MM.1S (cell line): ENCODE measurements at regions not wholly inside any gene's neighbourhood (a gene's known extent, or its start where the extent isn't known, plus 50 kb on each side); places are given as distances from the start of the nearest gene placed in this dataset.
"Not testable (repeated sequence)": the region's sequence is repeated elsewhere in the genome, so short reads cannot be mapped to it uniquely, and the experiment has no call there.

Experiments
- DNase-seq: peaks from one replicate; pipeline ENCODE4 v3.0.0-alpha.2; 2015
- H2AFZ ChIP-seq: fragments of 300-600 bp; sonication (generic); 2 replicates; pipeline ENCODE4 v1.6.0; 2016; ENCODE audit warnings: antibody characterized with exemption, low read length
- H3F3A ChIP-seq: fragments of 300-600 bp; sonication (generic); 2 replicates; pipeline ENCODE4 v1.6.1; 2016; ENCODE audit warnings: mild to moderate bottlenecking, antibody characterized with exemption, low read length, moderate library complexity, mixed read lengths; ENCODE audit not compliant: insufficient read depth
- H3K27ac ChIP-seq: fragments of 300-600 bp; sonication (generic); 2 replicates; pipeline ENCODE4 v1.5.1; 2016; ENCODE audit warnings: mild to moderate bottlenecking, low read length
- H3K27me3 ChIP-seq: fragments of 300-600 bp; sonication (generic); replicated peaks from 2 replicates; pipeline ENCODE4 v1.6.0; 2016; ENCODE audit warnings: low read length; ENCODE audit not compliant: insufficient read depth
- H3K36me3 ChIP-seq: fragments of 300-600 bp; sonication (generic); replicated peaks from 2 replicates; pipeline ENCODE4 v1.6.1; 2016; ENCODE audit warnings: mild to moderate bottlenecking, low read length, mixed read lengths; ENCODE audit not compliant: insufficient read depth
- H3K4me1 ChIP-seq: fragments of 300-600 bp; sonication (generic); 2 replicates; pipeline ENCODE4 v1.6.1; 2016; ENCODE audit warnings: low read length, mixed read lengths
- H3K4me2 ChIP-seq: fragments of 300-600 bp; sonication (generic); 2 replicates; pipeline ENCODE4 v1.6.0; 2016; ENCODE audit warnings: low read depth, low read length
- H3K4me3 ChIP-seq: fragments of 300-600 bp; sonication (generic); 2 replicates; pipeline ENCODE4 v1.5.1; 2016; ENCODE audit warnings: low read length, mixed read lengths
- H3K79me2 ChIP-seq: fragments of 300-600 bp; sonication (generic); 2 replicates; pipeline ENCODE4 v1.6.1; 2016; ENCODE audit warnings: mixed run types, low read length, mixed read lengths
- H3K9ac ChIP-seq: fragments of 300-600 bp; sonication (generic); 2 replicates; pipeline ENCODE4 v1.6.1; 2016; ENCODE audit warnings: low read length, mixed read lengths
- H3K9me2 ChIP-seq: fragments of 300-600 bp; sonication (generic); replicated peaks from 2 replicates; pipeline ENCODE4 v1.6.1; 2016; ENCODE audit warnings: mild to moderate bottlenecking, low read length, mixed read lengths; ENCODE audit not compliant: insufficient read depth
- H3K9me3 ChIP-seq: fragments of 300-600 bp; sonication (generic); replicated peaks from 2 replicates; pipeline ENCODE4 v1.6.1; 2016; ENCODE audit warnings: mild to moderate bottlenecking, low read length, mixed read lengths; ENCODE audit not compliant: insufficient read depth
- H4K20me1 ChIP-seq: fragments of 300-600 bp; sonication (generic); 2 replicates; pipeline ENCODE4 v1.6.1; 2016; ENCODE audit warnings: mild to moderate bottlenecking, low read length, moderate library complexity, mixed read lengths; ENCODE audit not compliant: insufficient read depth
- CTCF ChIP-seq: fragments of 300-600 bp; sonication (generic); IDR thresholded peaks from 2 replicates; pipeline ENCODE4 v1.5.1; 2016; ENCODE audit warnings: antibody characterized with exemption, low read length, mixed read lengths
- EZH2 ChIP-seq: fragments of 300-600 bp; sonication (generic); optimal IDR thresholded peaks from 2 replicates; pipeline ENCODE3; 2017; ENCODE audit warnings: low read depth, mild to moderate bottlenecking, antibody characterized with exemption, low read length, mixed read lengths
- EZH2phosphoT487 ChIP-seq: fragments of 300-600 bp; sonication (generic); IDR thresholded peaks from 2 replicates; pipeline ENCODE4 v1.6.1; 2018; ENCODE audit warnings: antibody characterized with exemption, low read length

- Histone ChIP-seq H3K4me1 (no peaks in the 10 kb centered on the region), H3K4me3 (no peak overlapping the region), H3K36me3 (no peaks in the 10 kb centered on the region), H3K79me2 (no peaks in the 10 kb centered on the region), H4K20me1 (no peaks in the 10 kb centered on the region), H3K27me3 (peaks cover 39% of the 10 kb centered on the region), H3F3A (no peaks in the 10 kb centered on the region), H3K4me2 (no peak overlapping the region), H3K27ac (no peak overlapping the region), H3K9me3 (no peaks in the 10 kb centered on the region), H3K9ac (no peak overlapping the region), H3K9me2 (no peaks in the 10 kb centered on the region), H2AFZ (no peak overlapping the region)
- TF ChIP-seq EZH2phosphoT487 (no peak), CTCF (no peak), EZH2 (no peak)
- no peak for DNase-seq
Measured at GRCh38 chr6:33888183-33888582, 84.4 kb upstream of the MLN start.

- no peaks in the 10 kb centered on the region for H3K9me3 ChIP-seq
- H3K27ac ChIP-seq = no peak overlapping the region
- H3K9me2 ChIP-seq = no peaks in the 10 kb centered on the region
- H3F3A ChIP-seq = no peaks in the 10 kb centered on the region
- DNase-seq = no peak
- no peaks in the 10 kb centered on the region for H4K20me1 ChIP-seq
- no peak overlapping the region for H2AFZ ChIP-seq
- no peak for TF ChIP-seq EZH2
- no peak overlapping the region for H3K4me2 ChIP-seq
- no peaks in the 10 kb centered on the region for H3K36me3 ChIP-seq
- H3K4me1 ChIP-seq = no peaks in the 10 kb centered on the region
- no peak overlapping the region for H3K9ac ChIP-seq
- no peak overlapping the region for H3K4me3 ChIP-seq
- no peaks in the 10 kb centered on the region for H3K79me2 ChIP-seq
- H3K27me3 ChIP-seq = peaks cover 35% of the 10 kb centered on the region
Measured at GRCh38 chr6:33886673-33887144, 82.9 kb upstream of the MLN start.

- Histone ChIP-seq H3K9me3 (no peaks in the 10 kb centered on the region), H3K9ac (no peak overlapping the region), H3F3A (no peaks in the 10 kb centered on the region), H3K4me2 (no peak overlapping the region), H3K36me3 (no peaks in the 10 kb centered on the region), H3K27me3 (peaks cover 27% of the 10 kb centered on the region), H3K79me2 (no peaks in the 10 kb centered on the region), H3K9me2 (no peaks in the 10 kb centered on the region), H2AFZ (no peak overlapping the region), H4K20me1 (no peaks in the 10 kb centered on the region), H3K4me1 (no peaks in the 10 kb centered on the region), H3K27ac (no peak overlapping the region), H3K4me3 (no peak overlapping the region)
- TF ChIP-seq EZH2 = no peak
- TF ChIP-seq CTCF = no peak
- TF ChIP-seq EZH2phosphoT487 = no peak
- DNase-seq = no peak
Measured at GRCh38 chr6:33885132-33886057, 81.6 kb upstream of the MLN start.

GRCh38 chr6:33883621-33884020 is 79.8 kb upstream of the MLN start:
- not testable (repeated sequence) for H3K27ac ChIP-seq, H4K20me1 ChIP-seq, H3K79me2 ChIP-seq, H3K9me3 ChIP-seq, H3K4me2 ChIP-seq, H3K9ac ChIP-seq, H2AFZ ChIP-seq, H3K9me2 ChIP-seq, H3K4me3 ChIP-seq, H3K4me1 ChIP-seq, H3F3A ChIP-seq, DNase-seq, H3K36me3 ChIP-seq
- H3K27me3 ChIP-seq = peaks cover 20% of the 10 kb centered on the region
